ENCODE measurements at regions not wholly inside any gene's neighbourhood (a gene's known extent, or its start where the extent isn't known, plus 50 kb on each side); places are given as distances from the start of the nearest gene placed in this dataset.

GRCh38 chr2:2392332-2392731 is 61.3 kb upstream of the MYT1L start:
- DNase-seq (ENCODE audit: extremely low spot score, unreplicated experiment), result no peak
- Mint-ChIP-seq H3K36me3 (no peaks in the 10 kb centered on the region), H3K27me3 (no peaks in the 10 kb centered on the region), H3K9me3 (peaks cover 5% of the 10 kb centered on the region), H3K4me3 (no peak overlapping the region), H3K4me1 (ENCODE audit: unreplicated experiment) (no peaks in the 10 kb centered on the region), H3K27ac (no peak overlapping the region)
- TF ChIP-seq CTCF (conservative IDR thresholded peaks at IDR 0.05), result no peak

- H3K9me3 Mint-ChIP-seq, result peaks cover 5% of the 10 kb centered on the region
- H3K36me3 Mint-ChIP-seq, result no peaks in the 10 kb centered on the region
- TF ChIP-seq CTCF (conservative IDR thresholded peaks at IDR 0.05), result no peak
- H3K27ac Mint-ChIP-seq, result no peak overlapping the region
- no peak overlapping the region for H3K4me3 Mint-ChIP-seq
- H3K27me3 Mint-ChIP-seq, result no peaks in the 10 kb centered on the region
- no peaks in the 10 kb centered on the region for H3K4me1 Mint-ChIP-seq (ENCODE audit: unreplicated experiment)
- DNase-seq (ENCODE audit: extremely low spot score, unreplicated experiment), result no peak
Observed at GRCh38 chr2:2389215-2389614, 58.1 kb upstream of the MYT1L start.
